ENCODE measurements at regions not wholly inside any gene's neighbourhood (a gene's known extent, or its start where the extent isn't known, plus 50 kb on each side); places are given as distances from the start of the nearest gene placed in this dataset.

DNA sequence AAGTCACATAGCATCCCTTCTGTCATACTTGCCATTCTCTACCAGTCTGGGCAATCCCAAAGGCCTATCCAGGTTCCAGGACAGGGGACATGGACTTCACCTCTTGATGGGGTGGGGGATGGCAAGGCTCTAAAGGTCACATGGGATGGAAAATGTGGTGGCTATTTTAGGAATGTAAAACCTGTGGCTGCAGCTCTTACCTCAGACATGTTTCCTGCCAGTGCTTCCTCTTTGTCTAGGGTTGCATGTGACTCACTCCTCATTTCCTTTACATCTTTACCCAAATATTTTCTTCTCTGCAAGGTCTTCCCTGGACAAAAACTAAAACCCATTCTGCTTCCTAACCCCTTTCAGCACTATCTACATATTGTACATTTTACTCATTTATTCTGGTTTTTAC lies 135.7 kb downstream of the BTBD3 start:
- no peak overlapping the region for H3K4me3 Mint-ChIP-seq
- peaks cover 5% of the 10 kb centered on the region for H3K9me3 Mint-ChIP-seq
- no peak overlapping the region for H3K27ac Mint-ChIP-seq (ENCODE audit: unreplicated experiment)
- no peaks in the 10 kb centered on the region for H3K36me3 Mint-ChIP-seq (ENCODE audit: low read depth)
- H3K27me3 Mint-ChIP-seq (ENCODE audit: low read depth): no peaks in the 10 kb centered on the region
- TF ChIP-seq, protein P1, sequence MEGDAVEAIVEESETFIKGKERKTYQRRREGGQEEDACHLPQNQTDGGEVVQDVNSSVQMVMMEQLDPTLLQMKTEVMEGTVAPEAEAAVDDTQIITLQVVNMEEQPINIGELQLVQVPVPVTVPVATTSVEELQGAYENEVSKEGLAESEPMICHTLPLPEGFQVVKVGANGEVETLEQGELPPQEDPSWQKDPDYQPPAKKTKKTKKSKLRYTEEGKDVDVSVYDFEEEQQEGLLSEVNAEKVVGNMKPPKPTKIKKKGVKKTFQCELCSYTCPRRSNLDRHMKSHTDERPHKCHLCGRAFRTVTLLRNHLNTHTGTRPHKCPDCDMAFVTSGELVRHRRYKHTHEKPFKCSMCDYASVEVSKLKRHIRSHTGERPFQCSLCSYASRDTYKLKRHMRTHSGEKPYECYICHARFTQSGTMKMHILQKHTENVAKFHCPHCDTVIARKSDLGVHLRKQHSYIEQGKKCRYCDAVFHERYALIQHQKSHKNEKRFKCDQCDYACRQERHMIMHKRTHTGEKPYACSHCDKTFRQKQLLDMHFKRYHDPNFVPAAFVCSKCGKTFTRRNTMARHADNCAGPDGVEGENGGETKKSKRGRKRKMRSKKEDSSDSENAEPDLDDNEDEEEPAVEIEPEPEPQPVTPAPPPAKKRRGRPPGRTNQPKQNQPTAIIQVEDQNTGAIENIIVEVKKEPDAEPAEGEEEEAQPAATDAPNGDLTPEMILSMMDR (conservative IDR thresholded peaks at IDR 0.05): no peak
- peaks cover 7% of the 10 kb centered on the region for H3K4me1 Mint-ChIP-seq
- no peak for DNase-seq (ENCODE audit: low read depth, low spot score)

DNA sequence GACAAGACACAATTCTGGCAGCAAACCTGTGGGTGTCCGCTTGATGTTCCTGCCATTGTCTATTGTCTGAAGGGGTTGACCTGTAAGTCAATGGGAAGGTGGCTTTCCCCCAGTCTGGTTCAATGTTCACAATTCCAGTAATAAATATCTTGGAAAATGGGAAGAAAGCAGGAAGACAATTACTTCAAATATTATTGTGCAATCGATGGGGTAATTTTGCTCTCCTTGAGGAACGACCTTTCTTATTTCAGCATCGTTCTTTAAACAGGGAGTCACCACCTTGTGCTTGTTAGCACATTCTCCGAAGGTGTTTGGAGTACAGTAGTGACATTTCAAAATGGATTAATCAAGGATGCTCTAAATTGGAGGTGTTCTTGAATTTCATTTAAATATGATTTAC lies 136.9 kb downstream of the BTBD3 start:
- H3K9me3 Mint-ChIP-seq: peaks cover 11% of the 10 kb centered on the region
- no peak overlapping the region for H3K4me3 Mint-ChIP-seq
- no peak overlapping the region for H3K27ac Mint-ChIP-seq (ENCODE audit: unreplicated experiment)
- TF ChIP-seq, protein P1 (conservative IDR thresholded peaks at IDR 0.05): no peak
- H3K36me3 Mint-ChIP-seq (ENCODE audit: low read depth): no peaks in the 10 kb centered on the region
- DNase-seq (ENCODE audit: low read depth, low spot score): no peak
- H3K4me1 Mint-ChIP-seq: peaks cover 7% of the 10 kb centered on the region
- H3K27me3 Mint-ChIP-seq (ENCODE audit: low read depth): no peaks in the 10 kb centered on the region

DNA sequence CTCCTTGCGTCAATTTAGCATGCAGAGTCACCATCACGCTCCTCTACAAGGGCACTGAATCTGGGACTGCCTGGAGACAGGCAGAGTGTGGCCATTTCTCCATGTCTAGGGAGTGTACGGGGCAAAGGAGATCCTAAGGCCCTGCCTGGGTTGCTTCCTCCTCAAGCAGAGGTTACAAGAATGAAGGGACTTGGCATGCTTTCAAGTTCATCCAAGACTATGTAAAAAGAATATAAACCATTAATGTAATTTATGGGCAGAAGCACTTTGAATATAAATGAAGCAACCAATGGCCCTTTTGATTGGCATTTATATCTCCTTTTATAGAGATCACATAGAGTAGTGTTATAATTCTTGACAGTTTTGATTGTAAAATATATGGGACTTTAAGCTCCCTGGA lies 137.5 kb downstream of the BTBD3 start:
- Mint-ChIP-seq H3K4me1 (peaks cover 7% of the 10 kb centered on the region), H3K27me3 (ENCODE audit: low read depth) (no peaks in the 10 kb centered on the region), H3K4me3 (no peak overlapping the region), H3K36me3 (ENCODE audit: low read depth) (no peaks in the 10 kb centered on the region), H3K27ac (ENCODE audit: unreplicated experiment) (no peak overlapping the region), H3K9me3 (peaks cover 11% of the 10 kb centered on the region)
- DNase-seq (ENCODE audit: low read depth, low spot score): no peak
- TF ChIP-seq, protein P1 (conservative IDR thresholded peaks at IDR 0.05): no peak

DNA sequence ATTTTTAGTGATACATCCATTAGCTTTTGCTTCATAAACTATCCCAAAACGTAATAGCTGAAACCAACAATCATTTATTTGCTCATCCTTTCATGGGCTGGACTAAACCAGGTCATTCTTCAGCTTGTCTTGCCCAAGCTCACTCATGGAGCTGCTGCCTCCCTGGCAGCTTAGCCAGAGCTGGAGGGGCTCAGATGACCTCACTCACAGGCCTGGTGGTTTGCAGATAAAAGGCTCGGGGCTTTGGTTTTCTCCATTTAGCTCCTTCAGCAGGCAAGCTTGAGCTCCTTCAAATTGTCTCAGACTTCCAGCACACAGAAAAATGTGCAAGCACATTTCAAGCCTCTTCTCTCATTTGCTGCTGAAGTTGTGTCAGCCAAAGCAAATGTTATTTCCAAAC lies 139.1 kb downstream of the BTBD3 start:
- TF ChIP-seq, protein P1 (conservative IDR thresholded peaks at IDR 0.05): no peak
- Mint-ChIP-seq H3K4me3 (no peak overlapping the region), H3K9me3 (peaks cover 8% of the 10 kb centered on the region), H3K27ac (ENCODE audit: unreplicated experiment) (no peak overlapping the region), H3K4me1 (peaks cover under 1% of the 10 kb centered on the region), H3K27me3 (ENCODE audit: low read depth) (no peaks in the 10 kb centered on the region), H3K36me3 (ENCODE audit: low read depth) (no peaks in the 10 kb centered on the region)
- no peak for DNase-seq (ENCODE audit: low read depth, low spot score)

DNA sequence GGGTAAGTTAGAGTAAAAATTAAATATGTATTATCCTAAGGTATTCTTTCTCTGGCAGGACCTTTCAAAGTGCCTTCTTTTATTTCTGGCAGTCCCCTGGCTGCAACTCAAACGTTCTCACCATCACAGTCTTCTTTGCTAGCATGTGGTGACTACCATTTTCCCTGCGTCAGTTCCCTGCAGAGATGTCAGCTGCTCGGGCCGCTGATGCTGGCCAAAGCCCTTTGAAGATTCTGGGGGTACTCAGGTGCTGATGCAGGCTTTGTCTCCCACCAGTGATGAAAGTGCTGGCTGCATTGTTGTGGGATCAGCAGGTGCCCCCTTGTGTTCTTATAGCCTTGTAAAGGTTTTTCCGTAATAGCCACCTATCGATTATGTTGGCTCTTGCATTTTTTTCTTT lies 140.1 kb downstream of the BTBD3 start:
- no peak for DNase-seq (ENCODE audit: low read depth, low spot score)
- Mint-ChIP-seq H3K27ac (ENCODE audit: unreplicated experiment) (no peak overlapping the region), H3K4me1 (no peaks in the 10 kb centered on the region), H3K9me3 (peaks cover 8% of the 10 kb centered on the region), H3K36me3 (ENCODE audit: low read depth) (no peaks in the 10 kb centered on the region), H3K27me3 (ENCODE audit: low read depth) (no peaks in the 10 kb centered on the region), H3K4me3 (no peak overlapping the region)
- TF ChIP-seq, protein P1 (conservative IDR thresholded peaks at IDR 0.05): no peak

DNA sequence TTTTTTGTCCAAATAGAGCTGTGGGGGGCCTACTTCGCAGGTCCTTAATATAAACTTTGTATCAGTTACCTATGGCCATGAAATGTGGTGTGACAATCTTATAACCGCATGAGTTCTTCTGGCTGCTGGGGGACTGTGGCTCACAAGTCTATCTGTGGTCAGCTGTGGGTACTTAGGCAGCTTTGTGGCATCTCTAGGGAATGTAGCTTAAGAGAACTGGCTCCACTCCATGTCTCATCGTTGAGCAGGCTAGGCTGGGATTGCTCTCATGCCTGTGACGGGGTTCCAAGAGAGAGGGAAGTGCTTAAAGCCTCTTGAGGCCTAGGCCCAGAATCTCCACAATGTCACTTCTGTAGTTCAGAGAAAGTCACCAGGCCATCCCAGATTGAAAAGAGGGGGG lies 140.5 kb downstream of the BTBD3 start:
- DNase-seq (ENCODE audit: low read depth, low spot score): no peak
- TF ChIP-seq, protein P1 (conservative IDR thresholded peaks at IDR 0.05): no peak
- Mint-ChIP-seq H3K27ac (ENCODE audit: unreplicated experiment) (no peak overlapping the region), H3K36me3 (ENCODE audit: low read depth) (no peaks in the 10 kb centered on the region), H3K27me3 (ENCODE audit: low read depth) (no peaks in the 10 kb centered on the region), H3K4me3 (no peak overlapping the region), H3K4me1 (no peaks in the 10 kb centered on the region), H3K9me3 (peaks cover 8% of the 10 kb centered on the region)

Data from neural crest cell (in vitro differentiated cells).